LNCaP clone FGC (cell line): ENCODE measurements at regions not wholly inside any gene's neighbourhood (a gene's known extent, or its start where the extent isn't known, plus 50 kb on each side); places are given as distances from the start of the nearest gene placed in this dataset.

ENCODE experiments used
- DNase-seq: peaks from one replicate; pipeline ENCODE4 v3.0.0-alpha.2; 2011; ENCODE audit warnings: low read depth
- H3K4me3 ChIP-seq: 2 replicates; pipeline ENCODE4 v1.5.1; 2011; ENCODE audit warnings: mild to moderate bottlenecking, low read depth, low read length, control low read depth
- CTCF ChIP-seq: IDR thresholded peaks from 2 replicates; pipeline ENCODE4 v1.5.1; 2012; ENCODE audit warnings: mild to moderate bottlenecking; ENCODE audit not compliant: control insufficient read depth, insufficient read depth; ENCODE audit errors: extremely low read depth

GRCh38 chr9:26172301-26172700 lies 494.1 kb upstream of the TUSC1 start:
- H3K4me3 ChIP-seq = no peak overlapping the region
- DNase-seq = peak; percentile 11
- TF ChIP-seq CTCF = no peak

- no peak for TF ChIP-seq CTCF
- no peak for DNase-seq
- H3K4me3 ChIP-seq = no peak overlapping the region
Measured at GRCh38 chr9:26171691-26172090, 493.4 kb upstream of the TUSC1 start.

GRCh38 chr9:26170190-26170589 lies 491.9 kb upstream of the TUSC1 start:
- no peak for TF ChIP-seq CTCF
- no peak for DNase-seq

GRCh38 chr9:26169708-26170107 lies 491.5 kb upstream of the TUSC1 start:
- no peak for DNase-seq
- no peak for TF ChIP-seq CTCF
- H3K4me3 ChIP-seq = no peak overlapping the region

More at GRCh38 chr9:26170190-26170589, 491.9 kb upstream of the TUSC1 start:
- H3K4me3 ChIP-seq = no peak overlapping the region

GRCh38 chr9:26166537-26166936 lies 488.3 kb upstream of the TUSC1 start:
- DNase-seq = no peak
- H3K4me3 ChIP-seq = no peak overlapping the region
- TF ChIP-seq CTCF = no peak

- DNase-seq = no peak
- TF ChIP-seq CTCF = no peak
- no peak overlapping the region for H3K4me3 ChIP-seq
Measured at GRCh38 chr9:26165426-26165825, 487.2 kb upstream of the TUSC1 start.

GRCh38 chr9:26163931-26164330 lies 485.7 kb upstream of the TUSC1 start:
- H3K4me3 ChIP-seq = no peak overlapping the region
- no peak for DNase-seq
- no peak for TF ChIP-seq CTCF
